ENCODE measurements at regions not wholly inside any gene's neighbourhood (a gene's known extent, or its start where the extent isn't known, plus 50 kb on each side); places are given as distances from the start of the nearest gene placed in this dataset.

GRCh38 chr9:111744363-111744762 lies 50.4 kb downstream of the SHOC1 start (continued):
- TF ChIP-seq MGA (IDR thresholded peaks at IDR 0.05) (no peak), ZNF551 (CRISPR knock-in tag; IDR thresholded peaks at IDR 0.05) (no peak), ZSCAN32 (CRISPR knock-in tag; IDR thresholded peaks at IDR 0.05) (no peak), HDGF (IDR thresholded peaks at IDR 0.05) (no peak), POLR3G (IDR thresholded peaks at IDR 0.05; ENCODE audit: extremely low read depth, insufficient read length, insufficient replicate concordance) (no peak), RAD21 (CRISPR knock-in tag; conservative IDR thresholded peaks at IDR 0.05 in 1 of 2, IDR thresholded peaks at IDR 0.05 in 1 of 2) (no peak), TAF7 (tag; IDR thresholded peaks at IDR 0.05) (no peak)
- TF ChIP-seq, protein P1, sequence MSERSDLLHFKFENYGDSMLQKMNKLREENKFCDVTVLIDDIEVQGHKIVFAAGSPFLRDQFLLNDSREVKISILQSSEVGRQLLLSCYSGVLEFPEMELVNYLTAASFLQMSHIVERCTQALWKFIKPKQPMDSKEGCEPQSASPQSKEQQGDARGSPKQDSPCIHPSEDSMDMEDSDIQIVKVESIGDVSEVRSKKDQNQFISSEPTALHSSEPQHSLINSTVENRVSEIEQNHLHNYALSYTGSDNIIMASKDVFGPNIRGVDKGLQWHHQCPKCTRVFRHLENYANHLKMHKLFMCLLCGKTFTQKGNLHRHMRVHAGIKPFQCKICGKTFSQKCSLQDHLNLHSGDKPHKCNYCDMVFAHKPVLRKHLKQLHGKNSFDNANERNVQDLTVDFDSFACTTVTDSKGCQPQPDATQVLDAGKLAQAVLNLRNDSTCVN (CRISPR knock-in tag; IDR thresholded peaks at IDR 0.05): no peak
- TF ChIP-seq, protein P2, sequence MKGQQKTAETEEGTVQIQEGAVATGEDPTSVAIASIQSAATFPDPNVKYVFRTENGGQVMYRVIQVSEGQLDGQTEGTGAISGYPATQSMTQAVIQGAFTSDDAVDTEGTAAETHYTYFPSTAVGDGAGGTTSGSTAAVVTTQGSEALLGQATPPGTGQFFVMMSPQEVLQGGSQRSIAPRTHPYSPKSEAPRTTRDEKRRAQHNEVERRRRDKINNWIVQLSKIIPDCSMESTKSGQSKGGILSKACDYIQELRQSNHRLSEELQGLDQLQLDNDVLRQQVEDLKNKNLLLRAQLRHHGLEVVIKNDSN (CRISPR knock-in tag; IDR thresholded peaks at IDR 0.05): no peak
- TF ChIP-seq, protein P3, sequence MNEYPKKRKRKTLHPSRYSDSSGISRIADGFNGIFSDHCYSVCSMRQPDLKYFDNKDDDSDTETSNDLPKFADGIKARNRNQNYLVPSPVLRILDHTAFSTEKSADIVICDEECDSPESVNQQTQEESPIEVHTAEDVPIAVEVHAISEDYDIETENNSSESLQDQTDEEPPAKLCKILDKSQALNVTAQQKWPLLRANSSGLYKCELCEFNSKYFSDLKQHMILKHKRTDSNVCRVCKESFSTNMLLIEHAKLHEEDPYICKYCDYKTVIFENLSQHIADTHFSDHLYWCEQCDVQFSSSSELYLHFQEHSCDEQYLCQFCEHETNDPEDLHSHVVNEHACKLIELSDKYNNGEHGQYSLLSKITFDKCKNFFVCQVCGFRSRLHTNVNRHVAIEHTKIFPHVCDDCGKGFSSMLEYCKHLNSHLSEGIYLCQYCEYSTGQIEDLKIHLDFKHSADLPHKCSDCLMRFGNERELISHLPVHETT (CRISPR knock-in tag; conservative IDR thresholded peaks at IDR 0.05 in 1 of 2, IDR thresholded peaks at IDR 0.05 in 1 of 2): no peak
